T47D (cell line): ENCODE measurements at regions not wholly inside any gene's neighbourhood (a gene's known extent, or its start where the extent isn't known, plus 50 kb on each side); places are given as distances from the start of the nearest gene placed in this dataset.

Experiments used
- DNase-seq, 2 experiments: peaks; one replicate each; pipeline versions ENCODE4 v3.0.0 to v3.0.0-alpha.2; 2011 to 2012; ENCODE audit warnings: low read depth in 1 of 2, low spot score in 1 of 2
- JUND ChIP-seq: IDR thresholded peaks from 2 replicates; pipeline ENCODE4 v1.6.1; 2012; ENCODE audit warnings: low read depth
- in situ Hi-C: cut with HindIII; loops from 2 replicates; pipeline ENCODE4 v1.10.0; 2016; ENCODE audit warnings: low sequenced_read_pairs, low pct_unique_long_range_greater_than_20kb

DNA sequence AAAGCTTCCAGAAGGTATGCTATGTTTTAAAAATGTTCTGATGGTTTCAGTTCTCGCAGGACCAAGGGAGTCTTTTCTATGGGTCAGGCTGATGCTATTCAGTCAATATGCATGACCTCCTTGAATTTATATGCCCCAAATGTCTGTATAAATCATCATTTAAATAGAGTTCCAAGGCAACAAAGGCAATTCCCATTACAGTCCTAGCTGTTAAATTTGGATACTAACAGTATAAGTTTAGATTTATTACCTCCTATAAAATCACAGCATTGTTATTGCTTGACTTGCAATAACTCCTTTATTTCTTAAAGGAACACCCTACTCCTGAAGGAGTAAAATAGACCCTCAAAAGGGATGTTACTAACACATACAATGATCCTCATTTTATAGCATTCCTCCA, 387.7 kb upstream of the CHD1 start:
- no peak for DNase-seq
- in situ Hi-C loops: no loop called here
- TF ChIP-seq JUND: no peak

DNA sequence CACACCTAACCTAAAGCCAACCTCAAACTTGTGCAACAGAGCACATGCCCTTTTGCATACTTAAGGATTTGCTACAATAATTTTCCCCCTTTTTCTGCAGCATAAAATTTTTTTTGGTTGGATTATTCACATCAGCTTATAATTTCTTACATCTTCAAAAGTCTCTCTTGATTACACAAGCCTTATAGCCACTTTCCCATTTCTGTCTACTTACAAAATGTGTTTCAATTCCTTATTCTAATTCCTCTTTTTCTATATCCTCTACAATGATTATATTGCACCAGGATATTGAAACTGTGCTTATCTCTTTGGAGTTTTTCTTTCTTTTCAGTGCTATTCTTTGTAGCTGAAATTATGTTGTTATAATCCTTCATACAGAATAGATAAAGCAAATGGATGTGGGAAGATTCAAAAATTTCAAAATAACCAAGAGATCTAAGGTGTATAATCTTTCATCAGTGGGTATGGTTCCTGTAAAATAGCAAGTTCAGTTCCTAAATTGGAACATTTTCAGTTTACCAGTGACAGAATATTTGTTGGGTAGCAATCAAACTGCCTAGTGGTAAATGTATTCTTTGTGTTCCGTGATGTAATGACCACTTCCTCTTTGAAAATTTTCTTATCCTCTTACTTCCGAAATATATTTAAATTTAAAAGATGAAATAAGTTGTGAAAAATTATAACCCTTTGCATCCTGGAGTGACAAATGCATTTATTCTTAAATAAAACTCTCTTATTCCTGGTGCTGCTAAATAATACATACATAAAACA, 386.8 kb upstream of the CHD1 start:
- TF ChIP-seq JUND: no peak
- no peak for DNase-seq
- in situ Hi-C loops: no loop called here

DNA sequence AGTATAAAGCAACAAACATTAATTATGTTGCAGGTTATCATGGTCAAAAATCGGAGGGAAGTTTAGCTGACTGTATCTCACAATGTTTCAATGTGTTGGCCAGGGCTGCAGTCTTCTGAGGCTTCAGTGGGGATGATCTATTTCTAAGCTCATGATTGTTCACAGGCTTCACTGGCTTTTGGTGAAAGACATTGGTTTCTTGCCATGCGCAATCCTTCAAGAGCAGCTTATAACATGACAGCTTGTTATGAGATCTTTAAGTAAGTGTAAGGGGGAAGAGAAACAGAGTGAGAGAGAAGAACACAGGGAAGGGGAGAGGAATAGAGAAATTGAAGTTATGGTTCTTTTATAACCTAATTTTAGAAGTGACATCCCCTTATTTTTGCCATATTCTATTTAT, 385.9 kb upstream of the CHD1 start:
- DNase-seq: no peak
- in situ Hi-C loops: no loop called here
- TF ChIP-seq JUND: no peak

DNA sequence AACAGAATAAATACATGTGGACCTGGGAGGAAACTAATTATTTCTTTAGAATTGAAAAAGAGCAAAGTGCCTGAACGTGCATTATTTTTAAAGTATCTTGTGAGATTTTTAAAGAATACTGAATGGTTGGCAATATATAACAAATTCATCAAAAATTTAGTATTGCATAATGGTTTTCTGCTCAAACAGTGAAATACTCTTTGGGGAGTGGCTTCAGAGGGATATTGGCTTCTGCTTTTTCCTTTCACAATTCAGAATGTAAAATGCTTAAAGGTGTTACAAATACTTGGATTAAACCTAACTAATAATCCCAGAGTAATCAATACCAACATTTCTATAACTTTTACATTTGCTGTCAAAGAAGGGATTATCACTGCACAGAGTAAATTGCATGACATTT, 379.3 kb upstream of the CHD1 start:
- in situ Hi-C loops: no loop called here
- TF ChIP-seq JUND: no peak
- no peak for DNase-seq

DNA sequence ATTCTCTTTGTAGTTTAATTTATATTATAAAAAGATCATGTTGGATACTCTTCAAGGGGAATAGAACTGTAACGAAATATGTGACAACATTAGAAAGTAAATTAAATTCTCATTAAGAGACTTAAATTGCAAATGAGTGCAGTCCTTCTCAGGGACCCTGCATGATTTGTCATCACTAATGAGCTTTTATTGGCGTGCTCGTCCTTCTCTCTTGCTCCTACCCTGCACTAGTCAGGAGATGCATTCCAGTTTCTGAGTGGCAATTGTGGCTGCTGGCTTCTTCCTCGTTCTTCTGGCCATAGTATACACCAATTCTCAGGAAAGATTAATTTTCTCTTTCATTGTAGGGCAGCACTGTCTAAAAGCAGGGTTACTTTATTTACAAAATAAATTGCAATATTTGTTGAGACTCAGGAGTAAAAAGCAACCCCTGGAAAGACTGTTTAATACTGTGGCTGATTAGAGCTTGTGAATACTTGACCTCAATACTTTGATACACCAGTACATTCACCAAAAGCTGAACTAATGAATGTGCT, 376.3 kb upstream of the CHD1 start:
- DNase-seq: no peak
- TF ChIP-seq JUND: no peak
- in situ Hi-C loops: no loop called here

DNA sequence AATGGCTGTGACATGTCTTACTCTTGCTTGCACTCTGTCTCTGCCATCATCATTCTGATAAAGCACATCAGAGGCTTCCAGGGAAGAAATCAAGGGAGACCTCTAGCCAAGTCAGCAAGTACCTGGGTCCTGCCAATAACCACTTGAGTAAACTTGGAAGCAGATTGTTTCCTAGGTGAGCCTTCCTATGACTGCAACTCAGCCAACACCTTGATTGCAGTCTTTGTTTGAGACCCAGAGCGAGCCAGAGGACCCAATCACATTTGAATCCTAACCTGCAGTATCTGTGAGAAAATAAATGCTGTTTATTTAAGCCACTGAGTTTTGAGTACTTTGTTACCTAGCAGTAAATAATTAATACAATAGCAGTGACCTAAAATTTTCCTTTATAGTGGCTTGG, 356.8 kb upstream of the CHD1 start:
- no peak for DNase-seq
- no peak for TF ChIP-seq JUND
- in situ Hi-C loops: no loop called here

DNA sequence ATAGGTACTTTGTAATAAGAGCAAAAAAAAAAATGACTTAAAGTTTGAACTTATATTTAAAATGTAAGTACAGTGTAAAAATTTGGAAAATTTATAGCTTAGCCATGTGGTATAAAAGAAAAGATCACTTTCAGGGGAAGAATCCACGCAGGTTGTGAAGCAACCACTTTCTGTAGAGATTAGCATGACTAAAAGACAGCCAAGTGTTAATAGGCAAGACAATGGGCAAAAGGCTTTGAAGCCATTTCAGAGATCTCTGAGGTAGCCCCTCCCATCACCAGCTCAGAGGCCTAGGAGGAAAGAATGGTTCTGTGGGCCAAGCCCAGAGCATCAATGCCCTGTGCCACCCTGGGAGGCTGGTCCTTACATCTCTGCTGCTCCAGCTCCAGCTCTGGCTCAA, 346.3 kb upstream of the CHD1 start:
- TF ChIP-seq JUND: no peak
- no peak for DNase-seq
- in situ Hi-C loops: no loop called here

DNA sequence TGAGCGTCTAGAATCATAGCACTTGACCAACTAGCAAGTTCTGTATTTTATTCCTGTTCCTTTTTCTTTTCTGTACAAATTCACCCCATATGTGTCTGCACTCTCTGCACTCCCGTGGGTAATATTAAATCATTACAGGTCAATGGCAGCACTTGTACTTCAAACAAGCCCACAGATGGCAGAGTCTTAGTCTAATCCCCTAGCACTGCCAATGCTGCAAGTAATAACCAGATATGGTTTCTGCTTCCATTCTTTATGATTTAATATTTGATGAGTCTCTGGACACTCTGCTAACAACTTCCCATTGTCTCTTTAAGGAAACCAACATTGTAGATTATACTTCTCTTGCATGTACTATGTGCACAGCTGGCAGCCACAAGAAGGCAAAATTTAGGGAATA, 343.8 kb upstream of the CHD1 start:
- DNase-seq: no peak
- no peak for TF ChIP-seq JUND
- in situ Hi-C loops: no loop called here

DNA sequence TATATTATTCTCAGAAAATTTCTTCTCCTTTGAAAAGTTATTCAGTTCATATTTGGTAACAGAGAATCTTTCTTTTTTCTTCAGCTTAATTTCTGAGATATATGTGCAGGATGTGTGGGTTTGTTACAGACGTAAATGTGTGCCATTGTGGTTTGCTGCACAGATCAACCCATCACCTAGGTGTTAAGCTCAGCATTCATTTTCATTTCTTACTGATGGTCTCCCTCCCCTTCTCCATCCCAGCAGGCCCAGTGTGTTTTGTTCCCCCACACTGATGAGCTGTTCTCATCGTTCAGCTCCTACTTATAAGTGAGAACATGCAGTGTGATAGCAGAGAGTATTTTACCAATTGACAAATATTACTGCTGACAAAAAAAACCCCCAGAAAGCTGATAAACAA, 330.0 kb upstream of the CHD1 start:
- in situ Hi-C loops: no loop called here
- no peak for DNase-seq
- TF ChIP-seq JUND: no peak

DNA sequence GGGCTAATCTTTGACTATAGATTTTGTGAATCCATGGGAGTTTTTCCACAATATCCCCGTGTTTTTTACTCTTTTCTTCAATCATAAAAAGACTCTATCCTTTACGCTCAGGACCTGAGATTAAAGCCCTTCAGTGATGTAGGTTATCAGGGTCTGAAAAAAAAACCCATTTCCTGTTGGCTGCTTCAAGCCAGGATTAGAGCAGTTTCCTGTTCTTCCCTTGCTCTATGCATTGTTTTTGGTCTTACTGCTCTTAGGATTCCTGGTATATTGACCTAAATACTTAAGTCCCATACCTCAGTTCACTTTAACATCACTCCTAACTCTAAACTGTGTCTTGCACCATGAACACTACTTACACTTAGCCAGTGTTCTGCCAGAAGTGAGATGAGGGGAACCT, 319.3 kb upstream of the CHD1 start:
- no peak for DNase-seq
- no peak for TF ChIP-seq JUND
- in situ Hi-C loops: no loop called here

DNA sequence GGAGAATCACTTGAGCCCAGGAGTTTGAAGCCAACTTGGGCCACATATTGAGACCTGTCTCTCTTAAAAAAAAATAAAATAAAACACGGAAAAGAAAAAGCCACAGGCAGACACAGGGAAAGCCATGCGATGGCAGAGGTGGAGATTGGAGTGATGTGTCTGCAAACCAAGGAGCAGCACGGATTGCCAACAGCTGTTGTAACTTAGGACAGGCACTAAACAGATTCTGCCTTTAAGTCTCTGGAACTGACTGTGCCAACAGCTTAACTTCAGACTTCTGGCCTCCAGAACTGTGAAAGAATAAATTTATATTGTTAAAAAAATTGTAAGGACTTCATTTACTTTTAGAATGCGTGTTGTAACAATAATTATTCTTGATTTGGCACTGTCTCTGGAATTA, 318.5 kb upstream of the CHD1 start:
- no peak for TF ChIP-seq JUND
- no peak for DNase-seq
- in situ Hi-C loops: no loop called here

DNA sequence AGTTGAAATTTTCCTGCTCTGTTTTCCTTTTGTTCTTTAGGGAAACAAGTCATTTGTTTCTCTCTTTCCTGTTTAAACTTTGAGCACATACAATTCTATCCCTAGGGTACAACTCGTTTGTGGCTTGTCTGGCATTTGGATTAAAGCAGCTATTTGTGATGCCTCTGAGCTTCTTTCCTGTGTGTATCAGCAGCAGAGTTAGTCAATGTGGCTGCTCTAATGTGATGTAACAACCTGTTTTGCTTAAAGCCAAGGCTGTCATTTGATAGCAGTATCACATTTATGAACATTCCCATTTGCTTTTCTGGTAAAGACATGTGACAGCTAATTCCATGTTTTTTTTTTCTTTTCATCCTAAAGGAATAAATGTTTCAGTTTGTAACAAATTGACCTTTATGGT, 314.3 kb upstream of the CHD1 start:
- in situ Hi-C loops: no loop called here
- no peak for TF ChIP-seq JUND
- no peak for DNase-seq

DNA sequence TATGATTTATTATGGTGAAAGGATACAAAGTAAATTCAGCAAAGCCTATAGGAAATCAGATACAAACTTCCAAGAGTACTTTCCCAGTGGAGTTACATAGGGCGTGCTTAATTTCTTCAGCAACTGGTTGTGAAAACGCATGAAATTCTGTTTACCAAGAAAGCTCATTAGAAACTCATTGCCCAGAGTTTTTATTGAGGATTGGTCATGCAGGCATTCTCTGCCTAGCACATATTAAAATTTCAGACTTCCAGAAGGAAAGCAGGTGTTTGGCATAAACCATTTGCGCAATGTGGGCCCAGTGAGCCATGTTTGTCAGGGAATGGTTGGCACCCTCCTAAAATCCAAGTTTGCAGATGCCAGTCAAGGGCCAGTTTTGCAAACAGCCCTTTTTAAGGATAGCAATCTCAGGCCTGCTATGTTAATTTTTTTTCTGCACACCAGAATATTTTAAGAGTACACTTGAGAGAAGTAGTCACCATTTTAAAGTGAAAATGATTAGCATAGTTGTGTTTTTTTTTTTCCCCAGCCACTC, 311.1 kb upstream of the CHD1 start:
- in situ Hi-C loops: no loop called here
- TF ChIP-seq JUND: no peak
- DNase-seq: no peak

DNA sequence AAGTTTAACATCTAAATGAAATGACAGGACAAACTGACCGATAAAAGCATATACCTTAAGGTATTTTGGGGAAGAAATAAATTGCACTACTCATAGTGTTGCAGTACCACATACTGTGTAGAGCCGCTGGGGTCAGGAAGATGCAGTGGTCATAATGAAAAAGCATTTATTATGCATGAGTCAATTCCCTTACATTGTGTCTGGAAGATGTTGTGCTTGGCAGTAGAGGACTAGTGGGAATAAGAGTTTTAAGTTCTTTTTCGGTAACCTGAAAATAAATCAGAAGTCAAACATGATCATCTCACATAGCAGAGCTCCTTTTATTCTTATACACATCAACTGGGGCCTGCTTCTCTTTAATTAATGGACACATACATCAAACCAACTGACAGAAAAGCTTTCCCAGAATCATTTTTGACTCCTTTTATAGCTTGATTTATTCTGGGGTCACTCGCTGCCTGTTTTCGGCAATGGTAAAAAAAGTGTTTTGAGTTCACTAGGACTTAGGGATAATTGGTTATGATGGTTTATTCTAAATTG, 262.5 kb upstream of the CHD1 start:
- in situ Hi-C loops: no loop called here
- no peak for TF ChIP-seq JUND
- DNase-seq: no peak
